ENCODE measurements at regions not wholly inside any gene's neighbourhood (a gene's known extent, or its start where the extent isn't known, plus 50 kb on each side); places are given as distances from the start of the nearest gene placed in this dataset.

DNA sequence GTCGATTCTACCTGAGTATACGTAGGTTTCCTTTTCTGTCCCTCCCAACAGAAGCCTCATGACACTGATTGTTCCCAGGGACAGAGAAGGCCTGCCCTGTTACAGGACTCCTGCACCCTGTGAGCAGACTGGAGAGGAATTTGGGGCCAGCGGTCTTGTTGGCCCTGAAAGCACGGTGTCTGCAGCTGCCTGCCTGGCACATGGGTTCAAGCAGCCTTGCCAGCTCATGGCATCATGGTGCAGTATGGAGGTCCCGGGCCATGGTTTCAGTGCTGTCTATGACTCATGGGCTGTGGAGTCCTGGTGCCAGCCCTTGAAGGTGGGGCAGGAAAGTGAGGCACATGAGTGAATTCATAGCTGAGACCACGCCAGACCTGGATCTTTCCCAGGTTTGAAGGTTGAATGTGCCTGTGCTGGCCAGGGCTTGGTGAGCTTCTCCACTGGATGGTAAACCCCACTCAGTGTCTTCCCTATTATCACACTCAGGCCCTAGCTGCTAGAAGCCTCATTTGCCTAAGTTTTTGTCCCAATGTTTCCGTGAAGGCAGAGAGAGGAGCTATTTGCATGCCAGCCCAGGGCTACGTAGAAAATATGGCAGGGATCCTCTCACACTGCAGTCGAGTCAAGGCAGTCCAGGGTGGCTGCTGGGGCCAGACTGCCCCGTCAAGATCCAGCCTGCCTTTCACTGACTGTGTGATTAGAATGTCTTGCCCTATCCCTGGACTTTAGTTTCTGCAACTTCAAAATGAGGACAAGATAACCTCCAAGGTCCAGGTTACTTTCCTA, 277.2 kb upstream of the CCL2 start:
- Mint-ChIP-seq H3K4me3 (no peak overlapping the region), H3K27me3 (peaks cover 12% of the 10 kb centered on the region), H3K9me3 (peaks cover 7% of the 10 kb centered on the region), H3K4me1 (ENCODE audit: unreplicated experiment) (peaks cover 9% of the 10 kb centered on the region), H3K36me3 (no peaks in the 10 kb centered on the region), H3K27ac (no peak overlapping the region)
- DNase-seq (ENCODE audit: extremely low spot score, unreplicated experiment), result no peak
- TF ChIP-seq, protein P1, sequence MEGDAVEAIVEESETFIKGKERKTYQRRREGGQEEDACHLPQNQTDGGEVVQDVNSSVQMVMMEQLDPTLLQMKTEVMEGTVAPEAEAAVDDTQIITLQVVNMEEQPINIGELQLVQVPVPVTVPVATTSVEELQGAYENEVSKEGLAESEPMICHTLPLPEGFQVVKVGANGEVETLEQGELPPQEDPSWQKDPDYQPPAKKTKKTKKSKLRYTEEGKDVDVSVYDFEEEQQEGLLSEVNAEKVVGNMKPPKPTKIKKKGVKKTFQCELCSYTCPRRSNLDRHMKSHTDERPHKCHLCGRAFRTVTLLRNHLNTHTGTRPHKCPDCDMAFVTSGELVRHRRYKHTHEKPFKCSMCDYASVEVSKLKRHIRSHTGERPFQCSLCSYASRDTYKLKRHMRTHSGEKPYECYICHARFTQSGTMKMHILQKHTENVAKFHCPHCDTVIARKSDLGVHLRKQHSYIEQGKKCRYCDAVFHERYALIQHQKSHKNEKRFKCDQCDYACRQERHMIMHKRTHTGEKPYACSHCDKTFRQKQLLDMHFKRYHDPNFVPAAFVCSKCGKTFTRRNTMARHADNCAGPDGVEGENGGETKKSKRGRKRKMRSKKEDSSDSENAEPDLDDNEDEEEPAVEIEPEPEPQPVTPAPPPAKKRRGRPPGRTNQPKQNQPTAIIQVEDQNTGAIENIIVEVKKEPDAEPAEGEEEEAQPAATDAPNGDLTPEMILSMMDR (conservative IDR thresholded peaks at IDR 0.05), result no peak

DNA sequence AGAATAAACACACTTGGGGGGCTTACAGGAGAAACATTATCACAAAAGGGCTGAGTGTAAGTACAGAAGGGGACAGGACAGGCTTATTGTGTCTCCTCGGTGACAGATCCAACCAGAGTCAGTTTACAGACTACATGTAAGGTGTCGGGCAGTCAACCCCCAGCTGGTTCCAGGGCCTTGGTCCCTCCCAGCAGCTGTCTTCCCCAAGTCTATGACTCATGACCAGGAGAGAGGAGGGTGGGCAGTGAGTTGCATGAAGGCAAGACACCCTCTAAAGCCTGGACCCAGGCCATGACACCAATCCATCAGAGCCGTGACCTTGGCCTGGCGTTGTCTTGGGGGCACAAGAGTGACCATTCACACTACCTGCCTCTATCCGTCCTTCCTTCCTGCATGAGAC, 276.2 kb upstream of the CCL2 start:
- TF ChIP-seq, protein P1 (conservative IDR thresholded peaks at IDR 0.05), result no peak
- DNase-seq (ENCODE audit: extremely low spot score, unreplicated experiment), result no peak
- H3K27me3 Mint-ChIP-seq, result peaks cover 12% of the 10 kb centered on the region
- no peak overlapping the region for H3K27ac Mint-ChIP-seq
- H3K36me3 Mint-ChIP-seq, result no peaks in the 10 kb centered on the region
- H3K4me1 Mint-ChIP-seq (ENCODE audit: unreplicated experiment), result peaks cover 10% of the 10 kb centered on the region
- no peak overlapping the region for H3K4me3 Mint-ChIP-seq
- H3K9me3 Mint-ChIP-seq, result peaks cover 7% of the 10 kb centered on the region

DNA sequence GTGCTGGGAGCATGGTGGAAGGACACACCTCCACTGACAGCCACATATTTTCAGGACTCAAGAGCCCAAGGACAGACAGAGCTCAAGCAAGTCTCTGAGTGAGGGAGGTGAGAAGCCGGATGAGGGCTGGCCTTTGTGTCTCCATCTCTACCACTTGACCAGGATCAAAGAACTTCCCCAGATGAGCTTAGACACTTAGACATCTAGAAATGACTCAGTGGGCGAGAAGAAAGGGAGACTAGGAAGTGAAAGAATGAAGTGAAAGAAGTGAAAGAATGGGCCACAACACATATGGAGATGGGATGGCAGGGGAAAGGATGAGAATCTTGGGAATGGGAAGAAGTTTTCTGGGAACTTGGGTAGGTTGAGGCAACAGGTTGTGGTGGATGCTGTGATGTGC, 274.9 kb upstream of the CCL2 start:
- peaks cover 17% of the 10 kb centered on the region for H3K4me1 Mint-ChIP-seq (ENCODE audit: unreplicated experiment)
- no peak overlapping the region for H3K27ac Mint-ChIP-seq
- H3K9me3 Mint-ChIP-seq, result peaks cover 7% of the 10 kb centered on the region
- H3K36me3 Mint-ChIP-seq, result no peaks in the 10 kb centered on the region
- no peak for DNase-seq (ENCODE audit: extremely low spot score, unreplicated experiment)
- TF ChIP-seq, protein P1 (conservative IDR thresholded peaks at IDR 0.05), result no peak
- H3K4me3 Mint-ChIP-seq, result no peak overlapping the region
- H3K27me3 Mint-ChIP-seq, result peaks cover 11% of the 10 kb centered on the region

DNA sequence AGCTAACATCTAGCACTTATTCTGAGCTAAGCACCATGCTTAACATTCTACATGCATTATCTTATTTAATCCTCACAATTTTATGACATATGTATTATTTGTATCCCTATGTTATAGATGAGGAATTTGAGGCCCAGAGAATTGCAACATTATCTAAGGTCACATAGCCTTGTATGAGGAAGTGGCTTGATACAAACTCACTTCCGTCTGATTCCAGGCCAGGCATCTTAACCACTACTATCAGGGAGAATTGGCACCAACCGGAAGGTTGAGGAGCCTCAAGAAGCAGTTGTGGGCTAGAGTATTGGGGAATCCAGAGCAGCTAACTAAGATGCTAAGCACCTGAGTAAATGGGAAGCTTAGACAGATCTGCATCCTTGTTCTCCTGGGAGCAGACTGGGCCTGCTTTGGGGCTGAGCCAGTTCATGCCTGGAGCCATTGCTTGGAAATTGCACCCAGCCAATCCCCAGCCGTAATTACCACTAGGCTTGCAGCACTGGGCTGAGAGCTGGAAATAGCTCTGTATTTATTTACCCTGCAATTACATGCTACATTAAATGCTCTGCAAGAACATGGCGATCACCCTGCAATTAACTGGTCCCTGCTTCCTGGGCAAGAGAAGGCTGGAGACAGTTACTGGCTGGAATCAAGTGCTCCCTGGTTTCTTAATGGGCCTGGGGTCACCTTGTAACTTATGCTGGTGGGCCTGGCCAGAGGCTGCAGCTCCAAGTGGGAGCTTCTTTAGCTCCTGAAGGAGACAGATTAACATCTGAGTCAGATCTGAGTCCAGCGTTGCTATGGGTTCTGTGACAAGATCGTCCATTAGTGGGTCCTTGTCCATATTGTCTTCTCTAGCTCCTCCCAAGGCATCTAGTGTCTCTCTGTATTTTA, 273.1 kb upstream of the CCL2 start:
- Mint-ChIP-seq H3K27ac (no peak overlapping the region), H3K9me3 (no peaks in the 10 kb centered on the region), H3K36me3 (no peaks in the 10 kb centered on the region), H3K27me3 (no peaks in the 10 kb centered on the region), H3K4me3 (no peak overlapping the region), H3K4me1 (ENCODE audit: unreplicated experiment) (peaks cover 10% of the 10 kb centered on the region)
- TF ChIP-seq, protein P1 (conservative IDR thresholded peaks at IDR 0.05), result no peak
- DNase-seq (ENCODE audit: extremely low spot score, unreplicated experiment), result no peak

DNA sequence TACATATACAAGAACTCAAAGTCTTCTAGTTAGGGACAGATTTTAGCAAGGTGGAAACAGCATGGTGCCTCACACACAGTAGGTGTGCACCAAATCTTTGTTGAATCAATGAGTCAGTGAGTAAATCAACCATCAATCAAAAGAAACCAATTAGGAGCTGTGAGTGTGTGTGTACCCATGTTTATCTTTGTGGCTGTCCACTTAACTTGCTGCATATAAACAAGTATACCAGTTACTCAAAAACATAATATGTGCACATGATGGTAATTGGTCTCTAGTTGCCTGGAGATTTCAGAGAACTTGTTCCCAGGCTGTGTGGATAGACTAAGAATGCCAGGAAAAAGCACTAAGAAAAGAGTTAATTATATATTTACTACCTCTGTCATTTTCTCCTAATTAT, 272.2 kb upstream of the CCL2 start:
- no peaks in the 10 kb centered on the region for H3K27me3 Mint-ChIP-seq
- no peaks in the 10 kb centered on the region for H3K9me3 Mint-ChIP-seq
- no peak for DNase-seq (ENCODE audit: extremely low spot score, unreplicated experiment)
- no peak overlapping the region for H3K27ac Mint-ChIP-seq
- TF ChIP-seq, protein P1 (conservative IDR thresholded peaks at IDR 0.05), result no peak
- H3K4me1 Mint-ChIP-seq (ENCODE audit: unreplicated experiment), result peaks cover 8% of the 10 kb centered on the region
- no peaks in the 10 kb centered on the region for H3K36me3 Mint-ChIP-seq
- H3K4me3 Mint-ChIP-seq, result no peak overlapping the region
